HG02759 (cell line): ENCODE measurements at regions not wholly inside any gene's neighbourhood (a gene's known extent, or its start where the extent isn't known, plus 50 kb on each side); places are given as distances from the start of the nearest gene placed in this dataset.

Experiments used
- ATAC-seq: cut with Tn5 transposase; IDR thresholded peaks from one replicate; pipeline ENCODE4 v1.9.1; 2021; ENCODE audit warnings: mild to moderate bottlenecking, moderate library complexity; ENCODE audit not compliant: unreplicated experiment

GRCh38 chr12:3972576-3972975 lies 99.4 kb upstream of the PARP11 start:
- ATAC-seq, result no peak

- ATAC-seq, result no peak
Observed at GRCh38 chr12:3968523-3968922, 95.3 kb upstream of the PARP11 start.

- no peak for ATAC-seq
Observed at GRCh38 chr12:3967556-3968160, 94.5 kb upstream of the PARP11 start.

GRCh38 chr12:3966376-3966775 lies 93.2 kb upstream of the PARP11 start:
- no peak for ATAC-seq

GRCh38 chr12:3965046-3965445 lies 91.8 kb upstream of the PARP11 start:
- ATAC-seq, result no peak

GRCh38 chr12:3964439-3964838 lies 91.2 kb upstream of the PARP11 start:
- ATAC-seq, result no peak

GRCh38 chr12:3962631-3963483 lies 89.7 kb upstream of the PARP11 start:
- no peak for ATAC-seq

GRCh38 chr12:3961591-3961990 lies 88.4 kb upstream of the PARP11 start:
- ATAC-seq, result no peak

- no peak for ATAC-seq
Observed at GRCh38 chr12:3959799-3960560, 86.8 kb upstream of the PARP11 start.

GRCh38 chr12:3958534-3958933 lies 85.3 kb upstream of the PARP11 start:
- ATAC-seq, result no peak

- ATAC-seq, result no peak
Observed at GRCh38 chr12:3951380-3952135, 78.4 kb upstream of the PARP11 start.

GRCh38 chr12:3950714-3951320 lies 77.6 kb upstream of the PARP11 start:
- ATAC-seq, result no peak

- ATAC-seq, result no peak
Observed at GRCh38 chr12:3947781-3948180, 74.6 kb upstream of the PARP11 start.

GRCh38 chr12:3945671-3946070 lies 72.5 kb upstream of the PARP11 start:
- ATAC-seq, result no peak

GRCh38 chr12:3944620-3945019 lies 71.4 kb upstream of the PARP11 start:
- ATAC-seq, result no peak

GRCh38 chr12:3938042-3938544 lies 64.9 kb upstream of the PARP11 start:
- no peak for ATAC-seq

- ATAC-seq, result no peak
Observed at GRCh38 chr12:3935078-3935477, 61.9 kb upstream of the PARP11 start.

- ATAC-seq, result no peak
Observed at GRCh38 chr12:3933819-3934192, 60.6 kb upstream of the PARP11 start.

- no peak for ATAC-seq
Observed at GRCh38 chr12:3933074-3933818, 60.0 kb upstream of the PARP11 start.

- ATAC-seq, result no peak
Observed at GRCh38 chr12:3931776-3932175, 58.6 kb upstream of the PARP11 start.
